ENCODE measurements at regions not wholly inside any gene's neighbourhood (a gene's known extent, or its start where the extent isn't known, plus 50 kb on each side); places are given as distances from the start of the nearest gene placed in this dataset.

GRCh38 chr12:97616946-97617345, 154.3 kb downstream of the RMST start:
- no peak for TF ChIP-seq ZNF274 (IDR thresholded peaks at IDR 0.05; ENCODE audit: low read depth, low read length)
- TF ChIP-seq SUZ12 (IDR thresholded peaks at IDR 0.05; ENCODE audit: extremely low read depth, insufficient read depth, insufficient read length): no peak

All from NT2/D1 (cell line).